Retinal pigment epithelial cell (primary cell): ENCODE measurements at regions not wholly inside any gene's neighbourhood (a gene's known extent, or its start where the extent isn't known, plus 50 kb on each side); places are given as distances from the start of the nearest gene placed in this dataset.

Experiments used
- DNase-seq: peaks from one replicate; pipeline ENCODE4 v3.0.0-alpha.2; 2010; ENCODE audit warnings: low read depth
- H3K4me3 ChIP-seq: 2 replicates; pipeline ENCODE4 v1.5.1; 2011; ENCODE audit warnings: mild to moderate bottlenecking, low read length, control low read depth, moderate library complexity
- TF ChIP-seq, protein P1 (sequence below): conservative IDR thresholded peaks from 2 replicates; pipeline ENCODE4 v1.5.1; 2011; ENCODE audit warnings: low read depth, low read length, control low read depth, inconsistent platforms

DNA sequence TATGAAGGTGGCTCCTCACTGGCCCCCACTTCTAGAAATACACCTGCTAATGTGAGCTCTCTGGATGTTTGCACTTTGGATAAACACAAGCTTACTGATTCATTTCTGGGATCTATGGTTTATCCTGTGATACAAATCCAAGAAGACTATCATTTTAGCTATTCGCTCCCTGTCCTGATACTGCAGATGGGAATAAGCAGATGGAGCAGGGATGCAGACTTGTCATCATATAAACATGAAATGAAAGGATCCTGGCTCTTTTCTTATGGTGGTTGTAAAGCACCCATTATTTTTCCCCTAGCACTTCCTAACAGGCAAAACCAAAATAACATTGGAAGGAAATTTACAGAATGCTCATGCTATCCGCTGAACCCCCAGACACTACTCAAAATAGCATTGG lies 162.9 kb upstream of the NOCT start:
- DNase-seq, result no peak
- TF ChIP-seq, protein P1, sequence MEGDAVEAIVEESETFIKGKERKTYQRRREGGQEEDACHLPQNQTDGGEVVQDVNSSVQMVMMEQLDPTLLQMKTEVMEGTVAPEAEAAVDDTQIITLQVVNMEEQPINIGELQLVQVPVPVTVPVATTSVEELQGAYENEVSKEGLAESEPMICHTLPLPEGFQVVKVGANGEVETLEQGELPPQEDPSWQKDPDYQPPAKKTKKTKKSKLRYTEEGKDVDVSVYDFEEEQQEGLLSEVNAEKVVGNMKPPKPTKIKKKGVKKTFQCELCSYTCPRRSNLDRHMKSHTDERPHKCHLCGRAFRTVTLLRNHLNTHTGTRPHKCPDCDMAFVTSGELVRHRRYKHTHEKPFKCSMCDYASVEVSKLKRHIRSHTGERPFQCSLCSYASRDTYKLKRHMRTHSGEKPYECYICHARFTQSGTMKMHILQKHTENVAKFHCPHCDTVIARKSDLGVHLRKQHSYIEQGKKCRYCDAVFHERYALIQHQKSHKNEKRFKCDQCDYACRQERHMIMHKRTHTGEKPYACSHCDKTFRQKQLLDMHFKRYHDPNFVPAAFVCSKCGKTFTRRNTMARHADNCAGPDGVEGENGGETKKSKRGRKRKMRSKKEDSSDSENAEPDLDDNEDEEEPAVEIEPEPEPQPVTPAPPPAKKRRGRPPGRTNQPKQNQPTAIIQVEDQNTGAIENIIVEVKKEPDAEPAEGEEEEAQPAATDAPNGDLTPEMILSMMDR, result no peak
- H3K4me3 ChIP-seq, result no peak overlapping the region

DNA sequence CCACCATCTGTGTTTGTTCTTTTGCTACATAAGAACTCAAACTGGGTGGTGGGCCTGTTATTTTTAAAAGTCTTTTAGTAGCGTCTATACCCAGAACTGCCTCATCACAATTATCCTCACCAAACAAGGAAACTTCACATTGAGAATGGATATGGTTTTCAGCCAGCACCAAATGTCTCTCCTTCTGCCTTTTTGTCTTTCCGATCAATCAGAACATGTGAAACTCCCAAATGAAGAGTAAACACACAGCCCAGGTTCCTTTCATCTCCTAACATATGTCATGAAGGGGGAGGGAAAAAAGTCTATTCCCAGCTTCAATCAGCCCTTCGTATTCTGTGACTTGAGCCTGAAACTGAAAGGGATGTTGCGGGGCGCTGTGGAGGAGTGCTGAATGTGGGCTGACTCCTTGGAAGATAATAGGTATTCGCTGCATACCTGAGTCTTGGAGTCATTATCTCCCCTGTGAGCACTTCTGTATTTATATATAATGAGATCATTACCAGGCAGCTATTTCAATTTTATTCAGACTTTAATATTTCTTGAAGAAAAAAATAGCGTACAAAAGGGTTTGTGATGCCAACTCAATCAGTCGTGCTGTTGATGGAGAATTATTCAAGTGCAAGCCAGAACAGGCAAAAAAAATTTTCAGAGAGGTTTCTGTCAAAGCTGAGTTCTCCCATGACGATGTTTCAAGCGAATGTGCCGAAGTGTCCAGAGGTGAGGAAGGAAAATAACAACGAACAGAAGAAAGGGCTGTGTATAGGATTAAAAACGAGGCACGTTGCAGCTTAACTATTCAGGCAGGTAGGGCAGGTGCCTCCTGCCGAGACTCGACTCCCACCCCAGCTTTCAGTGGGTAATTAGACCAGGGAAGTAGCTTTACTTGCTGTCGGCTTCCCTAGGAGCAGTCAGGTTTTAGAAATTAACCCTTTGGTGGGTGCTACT lies 163.9 kb upstream of the NOCT start:
- TF ChIP-seq, protein P1, result no peak
- DNase-seq, result no peak
- no peak overlapping the region for H3K4me3 ChIP-seq

DNA sequence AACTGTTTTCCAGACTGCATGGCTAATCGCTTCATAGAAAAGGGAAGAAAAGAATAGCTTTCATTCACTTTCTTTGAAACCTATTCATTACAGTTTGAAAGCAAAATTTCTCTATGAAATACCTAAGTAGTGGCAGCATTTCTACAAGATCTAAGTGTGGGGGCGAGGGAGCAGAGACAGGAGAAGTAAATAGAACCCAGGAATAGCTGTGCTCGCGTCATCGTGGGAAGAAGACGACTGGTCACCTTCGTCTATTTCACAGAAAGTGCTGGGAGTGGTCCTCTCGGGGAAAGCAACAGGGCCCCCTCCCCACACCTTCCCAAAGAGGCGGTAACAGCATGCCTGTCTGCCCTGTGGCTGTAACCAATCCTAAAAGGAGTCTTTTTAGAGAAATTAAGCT lies 169.9 kb upstream of the NOCT start:
- TF ChIP-seq, protein P1, result no peak
- no peak overlapping the region for H3K4me3 ChIP-seq
- no peak for DNase-seq

DNA sequence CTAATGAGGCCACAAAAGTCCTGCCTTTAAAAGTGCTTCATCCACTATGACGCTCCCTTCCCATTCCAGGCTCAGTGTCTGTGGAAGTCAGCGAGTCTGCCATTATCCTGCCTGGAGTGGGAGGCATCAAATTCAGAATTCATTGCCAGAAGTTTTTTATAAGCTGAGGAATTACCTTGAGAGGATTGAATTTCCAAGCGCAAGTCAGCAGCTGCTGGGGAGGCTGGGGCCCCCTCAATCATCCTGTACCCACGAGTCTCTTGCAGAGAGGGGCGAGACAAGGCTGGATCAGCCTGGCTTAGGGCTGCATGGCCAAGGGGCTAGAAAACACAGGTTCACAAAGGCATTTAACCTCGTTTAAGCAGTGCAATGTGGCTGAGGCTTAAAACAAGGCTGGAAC lies 170.5 kb upstream of the NOCT start:
- peak; percentile 39 for DNase-seq
- no peak overlapping the region for H3K4me3 ChIP-seq
- TF ChIP-seq, protein P1, result no peak

DNA sequence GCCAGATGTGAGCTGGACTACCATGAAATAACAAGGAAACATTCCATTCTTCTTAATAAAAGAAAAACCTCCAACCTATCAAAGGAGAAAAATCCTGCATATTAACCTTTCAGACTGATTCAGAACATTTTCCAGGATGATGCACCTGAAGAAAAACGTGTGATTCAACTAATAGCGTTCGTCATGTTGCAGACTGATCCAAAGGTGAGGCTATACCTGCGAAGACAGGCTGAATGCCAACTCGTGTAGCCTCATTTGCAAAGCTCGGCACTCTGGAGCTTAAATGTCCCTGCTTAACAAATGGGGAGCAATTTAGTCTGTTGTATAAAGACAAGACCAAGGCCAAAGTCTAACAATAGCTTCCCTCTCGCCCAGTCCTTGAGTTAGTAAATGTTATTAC lies 172.0 kb upstream of the NOCT start:
- H3K4me3 ChIP-seq, result no peak overlapping the region
- TF ChIP-seq, protein P1, result no peak
- no peak for DNase-seq

DNA sequence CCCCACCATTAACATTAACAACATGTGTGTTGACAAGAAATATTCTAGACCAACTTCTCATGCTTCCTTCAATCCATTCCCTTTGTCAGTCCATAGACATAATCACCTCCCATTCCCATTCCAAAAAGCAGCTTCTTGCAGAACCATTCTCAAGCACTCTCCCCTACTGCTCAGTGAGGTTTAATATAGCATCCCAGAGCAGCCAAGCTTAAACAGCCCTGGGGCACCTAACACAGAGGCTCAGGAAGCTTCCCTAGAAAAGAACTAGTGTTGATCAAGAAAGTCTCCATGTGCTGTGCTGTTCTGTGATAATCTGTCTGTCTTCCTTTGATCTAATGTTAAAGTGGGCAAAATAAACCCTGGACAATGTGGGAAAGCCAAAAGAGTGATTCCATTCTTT lies 174.2 kb upstream of the NOCT start:
- TF ChIP-seq, protein P1, result no peak
- H3K4me3 ChIP-seq, result no peak overlapping the region
- no peak for DNase-seq

DNA sequence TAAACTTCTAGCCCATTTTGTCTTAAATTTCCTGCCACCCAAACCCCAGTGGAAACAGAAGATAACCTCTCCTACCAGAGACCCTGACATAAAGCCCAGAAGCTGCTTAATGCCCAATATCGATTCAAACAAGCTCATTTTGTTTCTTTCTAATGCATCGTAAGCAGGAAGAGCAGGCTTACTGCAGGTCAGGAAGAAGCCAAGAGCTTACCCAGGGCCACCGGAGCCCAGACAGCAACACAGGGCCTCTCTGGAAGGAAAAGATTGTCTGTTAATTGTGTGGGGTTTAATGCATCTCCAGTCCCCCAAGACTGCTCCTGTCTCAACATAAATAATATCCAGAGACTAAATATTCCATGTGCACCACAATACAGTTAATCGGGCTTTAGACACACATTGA lies 177.3 kb upstream of the NOCT start:
- TF ChIP-seq, protein P1, result no peak
- no peak overlapping the region for H3K4me3 ChIP-seq
- DNase-seq, result no peak
